Gastroesophageal sphincter (tissue), 4 donors: ENCODE measurements at regions not wholly inside any gene's neighbourhood (a gene's known extent, or its start where the extent isn't known, plus 50 kb on each side); places are given as distances from the start of the nearest gene placed in this dataset.

Experiments used
- ATAC-seq: fragments of 150-250 bp; one replicate; pipeline ENCODE4 v1.9.1; 2016; ENCODE audit warnings: mild to moderate bottlenecking, moderate library complexity
- H3K27ac ChIP-seq, 4 donors: fragments of 200-600 bp; sonication (generic) in 3 of 4; 1 replicate in 3 of 4; 2 replicates in 1 of 4; pipeline ENCODE4 v1.5.1; 2016 to 2019
- H3K27me3 ChIP-seq: fragments of 200-600 bp; sonication (generic); one replicate; pipeline ENCODE4 v1.5.1; 2019
- H3K36me3 ChIP-seq, 2 donors: fragments of 200-600 bp; sonication (generic); one replicate each; pipeline ENCODE4 v1.5.1; 2019; ENCODE audit warnings: control low read depth in 1 of 2
- H3K4me1 ChIP-seq, 3 donors: fragments of 200-600 bp; sonication (generic); 1 replicate in 2 of 3; 2 replicates in 1 of 3; pipeline ENCODE4 v1.5.1; 2016 to 2019; ENCODE audit warnings: control low read depth in 2 of 3
- H3K4me3 ChIP-seq, 2 donors: fragments of 200-600 bp; sonication (generic); one replicate each; pipeline ENCODE4 v1.5.1; 2019; ENCODE audit warnings: mild to moderate bottlenecking in 1 of 2, moderate library complexity in 1 of 2
- H3K9me3 ChIP-seq, 3 donors: fragments of 200-600 bp; sonication (generic); one replicate each; pipeline ENCODE4 v1.5.1; 2017 to 2019; ENCODE audit warnings: control low read depth in 2 of 3
- EP300 ChIP-seq: sonication (generic); formaldehyde crosslinking; IDR thresholded peaks from one replicate; pipeline ENCODE4 v1.6.1; 2017; ENCODE audit warnings: antibody characterized with exemption, mild to moderate bottlenecking
- POLR2A ChIP-seq, 2 donors: fragments of 450-650 bp; IDR thresholded peaks; one replicate each; pipeline ENCODE4 v1.6.1; 2017; ENCODE audit warnings: antibody characterized with exemption in 2 of 2, mild to moderate bottlenecking in 2 of 2, moderate library complexity in 1 of 2
- POLR2AphosphoS5 ChIP-seq: sonication (generic); formaldehyde crosslinking; IDR thresholded peaks from one replicate; pipeline ENCODE4 v1.6.1; 2017; ENCODE audit warnings: antibody characterized with exemption
- WGBS, 2 donors: methylation state at CpG; one replicate each; pipeline ENCODE4 v1.1.5; 2018; ENCODE audit warnings: low coverage in 1 of 2; 5-methylcytosine and 5-hydroxymethylcytosine counted together
- TF ChIP-seq, protein P1 (sequence below), 4 experiments: fragments of 200-600 bp in 2 of 4; fragments of 450-650 bp in 2 of 4; sonication (generic) in 1 of 4; IDR thresholded peaks; one replicate each; pipeline ENCODE4 v1.5.1; 2017 to 2019; ENCODE audit warnings: antibody characterized with exemption in 4 of 4, mild to moderate bottlenecking in 2 of 4, moderate library complexity in 2 of 4

DNA sequence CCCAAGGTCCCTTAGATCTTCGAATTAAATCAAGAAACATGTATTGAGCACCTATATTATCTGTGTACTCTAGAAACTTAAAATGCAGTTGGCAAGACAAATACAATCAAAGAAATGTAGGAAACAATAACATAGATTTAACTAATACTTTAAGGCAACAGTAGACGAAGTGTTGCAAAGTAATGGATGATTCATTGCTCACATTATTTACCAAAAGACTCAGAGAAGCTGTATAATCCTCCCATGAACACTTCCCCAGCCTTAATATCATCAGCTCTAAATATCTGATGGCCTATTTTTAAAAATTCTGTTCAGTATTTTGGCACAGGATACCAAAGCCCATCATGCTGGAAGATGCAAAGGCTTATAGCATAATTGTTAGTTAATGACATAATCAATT, 272.1 kb upstream of the TTC14 start:
- WGBS, 2 donors: 64 to 73% methylated on average over 2 of the region's 2 CpGs
- Histone ChIP-seq H3K27me3 (no peaks in the 10 kb centered on the region), H3K4me1 (no peaks in the 10 kb centered on the region), H3K36me3 (no peaks in the 10 kb centered on the region), H3K4me3 (no peak overlapping the region), H3K27ac (no peak overlapping the region), H3K9me3 (peaks cover 0 to 8% (median 0%) of the 10 kb centered on the region in 3 donors)
- ATAC-seq: no peak
- TF ChIP-seq, protein P1, sequence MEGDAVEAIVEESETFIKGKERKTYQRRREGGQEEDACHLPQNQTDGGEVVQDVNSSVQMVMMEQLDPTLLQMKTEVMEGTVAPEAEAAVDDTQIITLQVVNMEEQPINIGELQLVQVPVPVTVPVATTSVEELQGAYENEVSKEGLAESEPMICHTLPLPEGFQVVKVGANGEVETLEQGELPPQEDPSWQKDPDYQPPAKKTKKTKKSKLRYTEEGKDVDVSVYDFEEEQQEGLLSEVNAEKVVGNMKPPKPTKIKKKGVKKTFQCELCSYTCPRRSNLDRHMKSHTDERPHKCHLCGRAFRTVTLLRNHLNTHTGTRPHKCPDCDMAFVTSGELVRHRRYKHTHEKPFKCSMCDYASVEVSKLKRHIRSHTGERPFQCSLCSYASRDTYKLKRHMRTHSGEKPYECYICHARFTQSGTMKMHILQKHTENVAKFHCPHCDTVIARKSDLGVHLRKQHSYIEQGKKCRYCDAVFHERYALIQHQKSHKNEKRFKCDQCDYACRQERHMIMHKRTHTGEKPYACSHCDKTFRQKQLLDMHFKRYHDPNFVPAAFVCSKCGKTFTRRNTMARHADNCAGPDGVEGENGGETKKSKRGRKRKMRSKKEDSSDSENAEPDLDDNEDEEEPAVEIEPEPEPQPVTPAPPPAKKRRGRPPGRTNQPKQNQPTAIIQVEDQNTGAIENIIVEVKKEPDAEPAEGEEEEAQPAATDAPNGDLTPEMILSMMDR (IDR thresholded peaks at IDR 0.05): no peak
- TF ChIP-seq POLR2AphosphoS5: no peak
- TF ChIP-seq EP300: no peak
- TF ChIP-seq POLR2A (IDR thresholded peaks at IDR 0.05): no peak

DNA sequence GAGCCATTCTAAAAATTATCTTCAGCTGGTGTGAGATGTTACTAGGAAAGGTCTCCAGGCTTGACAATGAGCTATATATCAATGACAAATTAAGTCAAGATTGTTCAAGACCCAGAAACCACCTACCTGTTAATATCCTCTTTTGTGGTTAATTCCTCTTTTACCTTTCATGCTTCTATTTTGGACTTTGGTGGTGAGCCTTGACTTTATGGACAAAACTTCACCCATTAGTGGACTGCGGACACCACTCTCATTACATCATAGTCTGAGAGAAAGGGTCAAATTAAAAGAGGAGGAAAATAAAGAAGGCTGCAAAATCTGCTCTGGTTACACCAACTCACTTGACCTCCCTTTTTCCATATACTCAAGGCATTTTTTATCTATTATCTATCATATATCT, 271.5 kb upstream of the TTC14 start:
- no peaks in the 10 kb centered on the region for H3K36me3 ChIP-seq
- H3K9me3 ChIP-seq: peaks cover 0 to 8% (median 0%) of the 10 kb centered on the region in 3 donors
- no peak for TF ChIP-seq POLR2AphosphoS5
- TF ChIP-seq POLR2A (IDR thresholded peaks at IDR 0.05): no peak
- no peak for TF ChIP-seq EP300
- TF ChIP-seq, protein P1 (IDR thresholded peaks at IDR 0.05): no peak
- 100% methylated on average over 1 of the region's 1 CpG for WGBS, 2 donors
- H3K27ac ChIP-seq: no peak overlapping the region
- ATAC-seq: no peak
- H3K27me3 ChIP-seq: no peaks in the 10 kb centered on the region
- no peak overlapping the region for H3K4me3 ChIP-seq
- no peaks in the 10 kb centered on the region for H3K4me1 ChIP-seq

DNA sequence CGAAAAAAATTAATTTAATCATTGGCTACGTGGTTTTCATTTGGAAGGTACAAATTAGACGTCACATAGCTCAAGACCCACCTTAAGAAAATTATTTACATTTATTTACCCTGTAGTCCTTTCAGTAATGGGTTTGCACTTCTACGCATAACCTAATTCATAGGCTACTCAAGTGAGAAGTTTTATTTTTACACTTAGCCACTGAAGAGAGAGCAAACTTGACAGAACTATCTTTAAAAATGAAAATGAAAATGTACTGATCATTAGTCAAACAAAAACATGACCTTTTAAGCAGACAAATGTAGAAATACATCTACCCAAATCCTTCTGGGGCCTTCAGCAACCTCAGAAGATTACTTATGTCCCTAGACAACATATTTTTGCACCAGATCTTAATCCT, 269.4 kb upstream of the TTC14 start:
- H3K9me3 ChIP-seq: peaks cover 0 to 8% (median 0%) of the 10 kb centered on the region in 3 donors
- no peaks in the 10 kb centered on the region for H3K4me1 ChIP-seq
- 78 to 86% methylated on average over 4 of the region's 4 CpGs for WGBS, 2 donors
- TF ChIP-seq, protein P1 (IDR thresholded peaks at IDR 0.05): no peak
- TF ChIP-seq POLR2AphosphoS5: no peak
- TF ChIP-seq EP300: no peak
- TF ChIP-seq POLR2A (IDR thresholded peaks at IDR 0.05): no peak
- H3K36me3 ChIP-seq: no peaks in the 10 kb centered on the region
- H3K4me3 ChIP-seq: no peak overlapping the region
- no peak for ATAC-seq
- no peaks in the 10 kb centered on the region for H3K27me3 ChIP-seq
- H3K27ac ChIP-seq: no peak overlapping the region

DNA sequence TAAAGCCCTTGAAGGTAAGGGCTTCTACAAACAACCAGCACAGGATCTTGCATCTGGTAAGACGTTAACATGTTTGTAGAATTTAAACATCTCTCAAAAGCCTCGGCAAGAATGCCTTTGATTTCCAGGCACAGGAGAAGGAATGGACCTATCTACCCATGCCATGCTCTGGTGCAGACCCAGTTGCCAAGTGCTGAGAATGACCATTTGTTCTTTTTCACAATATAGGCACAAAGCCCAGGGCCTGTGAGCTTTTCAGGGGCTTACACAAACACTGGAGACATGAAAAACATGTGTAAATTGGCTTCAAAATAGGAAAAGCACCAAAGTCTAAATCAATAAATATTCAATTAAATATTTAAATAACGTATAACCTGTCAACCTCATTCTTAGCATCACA, 266.9 kb upstream of the TTC14 start:
- Histone ChIP-seq H3K27me3 (no peaks in the 10 kb centered on the region), H3K4me3 (no peak overlapping the region), H3K4me1 (no peaks in the 10 kb centered on the region), H3K27ac (no peak overlapping the region), H3K36me3 (no peaks in the 10 kb centered on the region), H3K9me3 (peaks cover 0 to 8% (median 0%) of the 10 kb centered on the region in 3 donors)
- WGBS, 2 donors: 41 to 49% methylated on average over 2 to 3 of the region's 3 CpGs
- no peak for ATAC-seq
- TF ChIP-seq, protein P1 (IDR thresholded peaks at IDR 0.05): no peak
- TF ChIP-seq POLR2AphosphoS5: no peak
- TF ChIP-seq EP300: no peak
- TF ChIP-seq POLR2A (IDR thresholded peaks at IDR 0.05): no peak

DNA sequence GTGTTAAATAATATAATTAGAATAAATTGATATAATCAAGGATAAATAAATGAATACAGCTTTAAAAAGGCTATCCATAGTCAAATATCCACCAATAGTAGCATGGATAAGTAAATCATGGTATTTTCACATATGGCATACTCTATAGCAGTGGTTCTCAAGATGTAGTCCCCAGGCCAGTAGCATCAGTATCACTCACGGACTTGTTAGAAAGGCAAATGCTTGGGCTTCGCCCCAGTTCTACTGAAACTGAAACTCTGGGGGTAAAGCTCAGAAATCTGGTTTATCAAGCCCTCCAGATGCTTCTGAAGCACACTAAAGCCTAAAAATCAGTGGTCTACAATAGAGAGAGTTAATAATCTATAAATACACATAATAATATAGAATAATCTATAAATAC, 261.6 kb upstream of the TTC14 start:
- no peak for ATAC-seq
- TF ChIP-seq POLR2A (IDR thresholded peaks at IDR 0.05) (no peak), POLR2AphosphoS5 (no peak), EP300 (no peak)
- TF ChIP-seq, protein P1 (IDR thresholded peaks at IDR 0.05): no peak

More for the DNA sequence above, 261.6 kb upstream of the TTC14 start:
- H3K27me3 ChIP-seq: no peaks in the 10 kb centered on the region
- WGBS, 2 donors: 90 to 100% methylated on average over 1 to 2 of the region's 2 CpGs
- no peaks in the 10 kb centered on the region for H3K36me3 ChIP-seq
- H3K9me3 ChIP-seq: no peaks in the 10 kb centered on the region
- no peak overlapping the region for H3K27ac ChIP-seq
- H3K4me1 ChIP-seq: no peaks in the 10 kb centered on the region
- no peak overlapping the region for H3K4me3 ChIP-seq
